Endothelial cell of umbilical vein (primary cell): ENCODE measurements at regions not wholly inside any gene's neighbourhood (a gene's known extent, or its start where the extent isn't known, plus 50 kb on each side); places are given as distances from the start of the nearest gene placed in this dataset.

Experiments used
- BruUV-seq: library from RNA; stranded (reverse); fragments of 400-500 nt; replicated peaks from 2 replicates; lab custom pipeline; 2021; lab: Mats Ljungman, UMichigan
- CTCF ChIA-PET: fragments of 300-600, 350-600 bp; sonication (Branson Sonifier 250); formaldehyde crosslinking; loops from one replicate; lab custom pipeline; 2021; ENCODE audit warnings: antibody characterized with exemption, inconsistent platforms; lab: Charles Lee
- POLR2A ChIA-PET: fragments of 300-600, 350-600 bp; sonication (Branson Sonifier 250); formaldehyde crosslinking; loops from one replicate; lab custom pipeline; 2021; ENCODE audit warnings: antibody characterized with exemption, inconsistent platforms; lab: Charles Lee
- DNase-seq: peaks from one replicate; pipeline ENCODE4 v3.0.0-alpha.2; 2011; ENCODE audit warnings: low read depth, low spot score
- FAIRE-seq: peaks from 2 replicates; lab custom pipeline; 2011; peaks lifted over from hg19 to GRCh38; lab: Jason Lieb, UNC
- H2AFZ ChIP-seq: 2 replicates; pipeline ENCODE4 v1.6.0; 2012; ENCODE audit warnings: low read depth, low read length, control low read depth, inconsistent platforms
- H3K27ac ChIP-seq: 2 replicates; pipeline ENCODE4 v1.5.1; 2011; ENCODE audit warnings: low read depth, mild to moderate bottlenecking, control low read depth, low read length, moderate library complexity; ENCODE audit not compliant: insufficient read depth
- H3K27me3 ChIP-seq, 2 experiments: 2 replicates each; pipeline versions ENCODE4 v1.6.0 to v1.6.1; 2011; ENCODE audit warnings: low read length in 2 of 2, mixed read lengths in 1 of 2; ENCODE audit not compliant: control insufficient read depth in 2 of 2, insufficient read depth in 2 of 2
- H3K36me3 ChIP-seq, 2 experiments: 2 replicates in 1 of 2; 3 replicates in 1 of 2; pipeline ENCODE4 v1.5.1; 2011; ENCODE audit warnings: low read length in 2 of 2, mild to moderate bottlenecking in 1 of 2, moderate library complexity in 1 of 2; ENCODE audit not compliant: control insufficient read depth in 2 of 2, insufficient read depth in 2 of 2; ENCODE audit errors: extremely low read depth in 1 of 2
- H3K4me1 ChIP-seq: 3 replicates; pipeline ENCODE4 v1.5.1; 2011; ENCODE audit warnings: mild to moderate bottlenecking, low read length; ENCODE audit not compliant: control insufficient read depth, insufficient read depth; ENCODE audit errors: extremely low read depth
- H3K4me2 ChIP-seq: 2 replicates; pipeline ENCODE4 v1.6.1; 2011; ENCODE audit warnings: low read length, control low read depth, mixed read lengths; ENCODE audit not compliant: insufficient read depth
- H3K4me3 ChIP-seq, 3 experiments: fragments of 200-600 bp in 1 of 3; sonication (generic), shearing (Covaris generic) in 1 of 3; replicated peaks in 1 of 3; 2 replicates each; pipeline ENCODE4 v1.5.1; 2011 to 2016; ENCODE audit warnings: control low read depth in 3 of 3, low read length in 3 of 3, mild to moderate bottlenecking in 2 of 3, inconsistent platforms in 1 of 3, low read depth in 1 of 3, moderate library complexity in 1 of 3; ENCODE audit not compliant: insufficient read depth in 1 of 3
- H3K79me2 ChIP-seq: 2 replicates; pipeline ENCODE4 v1.6.0; 2012; ENCODE audit warnings: low read length, inconsistent platforms; ENCODE audit not compliant: control insufficient read depth, insufficient read depth
- H3K9ac ChIP-seq: replicated peaks from 2 replicates; pipeline ENCODE3; 2011; ENCODE audit warnings: low read length, control low read depth; ENCODE audit not compliant: insufficient read depth; ENCODE audit errors: extremely low read depth
- H3K9me1 ChIP-seq: replicated peaks from 3 replicates; pipeline ENCODE4 v1.6.0; 2011; ENCODE audit warnings: mild to moderate bottlenecking, low read length; ENCODE audit not compliant: control insufficient read depth, insufficient read depth; ENCODE audit errors: extremely low read depth
- H3K9me3 ChIP-seq: replicated peaks from 2 replicates; pipeline ENCODE4 v1.5.1; 2012; ENCODE audit warnings: low read length, inconsistent platforms; ENCODE audit not compliant: control insufficient read depth, insufficient read depth
- H4K20me1 ChIP-seq: replicated peaks from 2 replicates; pipeline ENCODE3; 2011; ENCODE audit warnings: mild to moderate bottlenecking, low read length; ENCODE audit not compliant: control insufficient read depth, insufficient read depth; ENCODE audit errors: extremely low read depth
- CTCF ChIP-seq, 2 donors: IDR thresholded peaks; 1 replicate in 1 of 2; 2 replicates in 1 of 2; pipeline ENCODE4 v1.5.1; 2011; ENCODE audit warnings: low read length in 2 of 2, mild to moderate bottlenecking in 2 of 2, moderate library complexity in 2 of 2, control low read depth in 1 of 2, inconsistent platforms in 1 of 2, low read depth in 1 of 2; ENCODE audit not compliant: insufficient read depth in 1 of 2; ENCODE audit errors: extremely low read depth in 1 of 2
- EZH2 ChIP-seq: IDR thresholded peaks from 2 replicates; pipeline ENCODE4 v1.6.1; 2012; ENCODE audit warnings: borderline replicate concordance, low read depth, mild to moderate bottlenecking, moderate library complexity, low read length, inconsistent platforms; ENCODE audit not compliant: severe bottlenecking
- FOS ChIP-seq: IDR thresholded peaks from 2 replicates; pipeline ENCODE4 v1.6.1; 2011; ENCODE audit warnings: mild to moderate bottlenecking, low read length, moderate library complexity, borderline replicate concordance; ENCODE audit not compliant: insufficient read depth
- GATA2 ChIP-seq: IDR thresholded peaks from 2 replicates; pipeline ENCODE4 v1.7.0; 2011; ENCODE audit warnings: low read depth, mild to moderate bottlenecking, moderate library complexity, mixed read lengths, low read length; ENCODE audit not compliant: insufficient read length, insufficient read depth
- JUN ChIP-seq: IDR thresholded peaks from 2 replicates; pipeline ENCODE4 v1.6.1; 2011; ENCODE audit warnings: borderline replicate concordance, low read depth; ENCODE audit not compliant: insufficient read length, insufficient read depth
- MAX ChIP-seq: IDR thresholded peaks from 2 replicates; pipeline ENCODE4 v1.6.1; 2011; ENCODE audit not compliant: insufficient read depth, insufficient read length
- MYC ChIP-seq: IDR thresholded peaks from one replicate; pipeline ENCODE4 v1.6.1; 2011; ENCODE audit warnings: mild to moderate bottlenecking, low read depth, low read length
- POLR2A ChIP-seq: IDR thresholded peaks from 2 replicates; pipeline ENCODE4 v1.6.1; 2012; ENCODE audit warnings: low read depth, mild to moderate bottlenecking, control low read depth, low read length
- POLR2AphosphoS5 ChIP-seq: IDR thresholded peaks from 2 replicates; pipeline ENCODE4 v1.6.1; 2012; ENCODE audit warnings: low read depth, mild to moderate bottlenecking, control low read depth, low read length, moderate library complexity; ENCODE audit not compliant: insufficient read depth
- dilution Hi-C: fragments of 300-500 bp; cut with MboI; formaldehyde crosslinking; loops from one replicate; pipeline ENCODE4 v1.15.0; 2019; ENCODE audit warnings: low sequenced_read_pairs; ENCODE audit not compliant: extremely low pct_ligation_motif_present
- intact Hi-C: fragments of 100-400 bp; cut with micrococcal nuclease; formaldehyde crosslinking; loops from one replicate; pipeline ENCODE4 v1.10.0; 2022

- Histone ChIP-seq H3K9ac (no peak overlapping the region), H4K20me1 (no peaks in the 10 kb centered on the region), H3K27me3 (peaks cover 10 to 13% of the 10 kb centered on the region in 2 experiments), H3K4me3 (no peak overlapping the region), H3K9me3 (no peaks in the 10 kb centered on the region), H3K27ac (no peak overlapping the region), H3K4me1 (no peaks in the 10 kb centered on the region), H2AFZ (no peak overlapping the region), H3K79me2 (no peaks in the 10 kb centered on the region), H3K36me3 (no peaks in the 10 kb centered on the region), H3K9me1 (no peaks in the 10 kb centered on the region), H3K4me2 (no peak overlapping the region)
- ChIA-PET POLR2A (no interaction called here), CTCF (interaction anchor here (1.0 to 1.8 kb wide), 5 partner anchors 8 to 76 kb away, joined by 3 to 7 read pairs (median 3); no protein-coding TSS in a partner anchor)
- no TSS peak for BruUV-seq
- intact Hi-C loops, result no loop called here
- FAIRE-seq (no peak), DNase-seq (no peak)
- dilution Hi-C loops, result no loop called here
- TF ChIP-seq POLR2A (no peak), GATA2 (no peak), EZH2 (no peak), POLR2AphosphoS5 (no peak), JUN (no peak), MYC (no peak), MAX (no peak), FOS (no peak), CTCF (IDR thresholded peaks at IDR 0.05; ENCODE audit: extremely low read depth in 1 of 2, insufficient read depth in 1 of 2, low read depth in 1 of 2, low read length in 2 of 2) (no peak)
Measured at GRCh38 chr14:22465201-22465840, 123.7 kb downstream of the DAD1 start.
